Spleen (tissue), 11 donors: ENCODE measurements at regions not wholly inside any gene's neighbourhood (a gene's known extent, or its start where the extent isn't known, plus 50 kb on each side); places are given as distances from the start of the nearest gene placed in this dataset.

ENCODE experiments used
- DNase-seq: peaks from one replicate; pipeline ENCODE4 v3.0.0-alpha.2; 2020
- H3K27ac ChIP-seq, 8 donors: fragments of 200-600 bp; sonication (generic) in 7 of 8; 1 replicate in 4 of 8; 2 replicates in 4 of 8; pipeline versions ENCODE4 v1.5.0 to v1.8.0; 2016 to 2021; ENCODE audit warnings: inconsistent platforms in 4 of 8, mild to moderate bottlenecking in 4 of 8, moderate library complexity in 1 of 8
- H3K27me3 ChIP-seq, 7 donors: fragments of 200-600 bp; sonication (generic) in 6 of 7; replicated peaks in 1 of 7; 1 replicate in 4 of 7; 2 replicates in 3 of 7; pipeline versions ENCODE4 v1.5.0 to v1.8.0; 2016 to 2021; ENCODE audit warnings: inconsistent platforms in 3 of 7, mild to moderate bottlenecking in 1 of 7
- H3K36me3 ChIP-seq, 6 donors: fragments of 200-600 bp; sonication (generic) in 5 of 6; 1 replicate in 4 of 6; 2 replicates in 2 of 6; pipeline versions ENCODE4 v1.5.0 to v1.8.0; 2016 to 2021; ENCODE audit warnings: inconsistent platforms in 2 of 6
- H3K4me1 ChIP-seq, 6 donors: fragments of 200-600 bp; sonication (generic) in 5 of 6; 1 replicate in 3 of 6; 2 replicates in 3 of 6; pipeline versions ENCODE4 v1.5.0 to v1.8.0; 2016 to 2021; ENCODE audit warnings: inconsistent platforms in 3 of 6
- H3K4me3 ChIP-seq, 8 donors: fragments of 200-600 bp; sonication (generic) in 7 of 8; 1 replicate in 4 of 8; 2 replicates in 4 of 8; pipeline versions ENCODE4 v1.5.0 to v1.8.0; 2016 to 2021; ENCODE audit warnings: inconsistent platforms in 4 of 8, mild to moderate bottlenecking in 4 of 8, moderate library complexity in 2 of 8
- H3K9me3 ChIP-seq, 8 donors: fragments of 200-600 bp; sonication (generic) in 7 of 8; 1 replicate in 4 of 8; 2 replicates in 4 of 8; pipeline versions ENCODE4 v1.5.0 to v1.8.0; 2016 to 2021; ENCODE audit warnings: inconsistent platforms in 4 of 8
- CTCF ChIP-seq, 11 experiments: fragments of 200-600 bp in 7 of 11; fragments of 450-650 bp in 4 of 11; sonication (generic) in 4 of 11; IDR thresholded peaks in 8 of 11; conservative IDR thresholded peaks in 3 of 11; 1 replicate in 7 of 11; 2 replicates in 4 of 11; pipeline versions ENCODE4 v1.4.0 to v1.8.0; 2016 to 2021; ENCODE audit warnings: antibody characterized with exemption in 11 of 11, inconsistent platforms in 4 of 11, mild to moderate bottlenecking in 1 of 11
- POLR2A ChIP-seq, 3 donors: fragments of 450-650 bp; IDR thresholded peaks; one replicate each; pipeline ENCODE4 v1.5.1; 2017; ENCODE audit warnings: antibody characterized with exemption in 3 of 3, mild to moderate bottlenecking in 1 of 3
- POLR2AphosphoS5 ChIP-seq, 3 donors: sonication (generic); formaldehyde crosslinking; IDR thresholded peaks; one replicate each; pipeline ENCODE4 v1.5.1; 2017; ENCODE audit warnings: antibody characterized with exemption in 3 of 3
- WGBS, 5 donors: extraction: QIAGEN DNeasy Blood & Tissue Kit in 3 of 5; methylation state at CpG; one replicate each; pipeline versions ENCODE4 v1.1.5 to v1.1.7; 2013 to 2018; 5-methylcytosine and 5-hydroxymethylcytosine counted together
- intact Hi-C: fragments of 100-400 bp; cut with DNase I; formaldehyde crosslinking; loops from one replicate; pipeline ENCODE4 v1.15.0; 2023; ENCODE audit warnings: low total_unique reads
- donor health status: healthy with polysubstance abuse.
- donor health status: DM: no; HTN: no; CAD: no; lungs with moderate emphysema.
- donor health status: DM: no; HTN: no; CAD: no.
- donor health status: Bipolar disorder and iron deficiency.
- donor health status: healthy.
- donor health status: DM: no; HTN: no; CAD: no.
- donor health status: DM: yes; HTN: yes; CAD: no.

GRCh38 chr4:125096662-125097061 is 218.1 kb upstream of the FAT4 start:
- TF ChIP-seq POLR2A (IDR thresholded peaks at IDR 0.05) = no peak
- no peak for TF ChIP-seq CTCF (IDR thresholded peaks at IDR 0.05 in 8 of 11, conservative IDR thresholded peaks at IDR 0.05 in 3 of 11)
- no peak for TF ChIP-seq POLR2AphosphoS5 (IDR thresholded peaks at IDR 0.05)
- 87 to 95% (median 91%) methylated on average over 3 of the region's 3 CpGs for WGBS, 5 donors
- H3K9me3 ChIP-seq = no peaks in the 10 kb centered on the region
- H3K27ac ChIP-seq = no peak overlapping the region
- H3K36me3 ChIP-seq = no peaks in the 10 kb centered on the region
- no peaks in the 10 kb centered on the region for H3K4me1 ChIP-seq
- intact Hi-C loops = no loop called here
- DNase-seq = no peak
- H3K27me3 ChIP-seq = no peaks in the 10 kb centered on the region
- H3K4me3 ChIP-seq = no peak overlapping the region

GRCh38 chr4:125091541-125091940 is 223.2 kb upstream of the FAT4 start:
- WGBS, 5 donors = 74 to 86% (median 79%) methylated on average over 4 of the region's 4 CpGs
- no peak for TF ChIP-seq POLR2AphosphoS5 (IDR thresholded peaks at IDR 0.05)
- TF ChIP-seq POLR2A (IDR thresholded peaks at IDR 0.05) = no peak
- intact Hi-C loops = no loop called here

GRCh38 chr4:125091101-125091500 is 223.7 kb upstream of the FAT4 start:
- Histone ChIP-seq H3K4me1 (no peaks in the 10 kb centered on the region), H3K27me3 (no peaks in the 10 kb centered on the region), H3K4me3 (no peak overlapping the region), H3K36me3 (no peaks in the 10 kb centered on the region), H3K9me3 (no peaks in the 10 kb centered on the region), H3K27ac (no peak overlapping the region)
- 86 to 97% (median 90%) methylated on average over 1 of the region's 1 CpG for WGBS, 5 donors
- TF ChIP-seq POLR2A (IDR thresholded peaks at IDR 0.05) (no peak), POLR2AphosphoS5 (IDR thresholded peaks at IDR 0.05) (no peak), CTCF (IDR thresholded peaks at IDR 0.05 in 8 of 11, conservative IDR thresholded peaks at IDR 0.05 in 3 of 11) (no peak)
- no peak for DNase-seq
- intact Hi-C loops = no loop called here

More at GRCh38 chr4:125091541-125091940, 223.2 kb upstream of the FAT4 start:
- Histone ChIP-seq H3K4me1 (no peaks in the 10 kb centered on the region), H3K27ac (no peak overlapping the region), H3K9me3 (no peaks in the 10 kb centered on the region), H3K36me3 (no peaks in the 10 kb centered on the region), H3K4me3 (no peak overlapping the region), H3K27me3 (no peaks in the 10 kb centered on the region)
- no peak for DNase-seq

GRCh38 chr4:125084608-125085007 is 230.1 kb upstream of the FAT4 start:
- TF ChIP-seq POLR2A (IDR thresholded peaks at IDR 0.05) (no peak), POLR2AphosphoS5 (IDR thresholded peaks at IDR 0.05) (no peak), CTCF (IDR thresholded peaks at IDR 0.05 in 8 of 11, conservative IDR thresholded peaks at IDR 0.05 in 3 of 11) (no peak)
- no peak for DNase-seq
- H3K27ac ChIP-seq = no peak overlapping the region
- no peaks in the 10 kb centered on the region for H3K27me3 ChIP-seq
- no peaks in the 10 kb centered on the region for H3K36me3 ChIP-seq
- H3K9me3 ChIP-seq = no peaks in the 10 kb centered on the region
- H3K4me1 ChIP-seq = no peaks in the 10 kb centered on the region
- intact Hi-C loops = no loop called here
- WGBS, 5 donors = 31 to 49% (median 41%) methylated on average over 1 of the region's 1 CpG
- no peak overlapping the region for H3K4me3 ChIP-seq
